GM12892 (cell line): ENCODE measurements at regions not wholly inside any gene's neighbourhood (a gene's known extent, or its start where the extent isn't known, plus 50 kb on each side); places are given as distances from the start of the nearest gene placed in this dataset.

ENCODE experiments used
- POLR2A ChIP-seq: IDR thresholded peaks from 2 replicates; pipeline ENCODE4 v1.6.1; 2011; ENCODE audit warnings: low read depth, low read length, control low read depth
- TAF1 ChIP-seq: IDR thresholded peaks from 2 replicates; pipeline ENCODE4 v1.6.1; 2011; ENCODE audit warnings: low read depth, mild to moderate bottlenecking, control low read depth, low read length, borderline replicate concordance

- TF ChIP-seq POLR2A = no peak
- TF ChIP-seq TAF1 = no peak
Measured at GRCh38 chr2:240327566-240327965, 107.9 kb upstream of the GPC1 start.
